ENCODE measurements at regions not wholly inside any gene's neighbourhood (a gene's known extent, or its start where the extent isn't known, plus 50 kb on each side); places are given as distances from the start of the nearest gene placed in this dataset.

DNA sequence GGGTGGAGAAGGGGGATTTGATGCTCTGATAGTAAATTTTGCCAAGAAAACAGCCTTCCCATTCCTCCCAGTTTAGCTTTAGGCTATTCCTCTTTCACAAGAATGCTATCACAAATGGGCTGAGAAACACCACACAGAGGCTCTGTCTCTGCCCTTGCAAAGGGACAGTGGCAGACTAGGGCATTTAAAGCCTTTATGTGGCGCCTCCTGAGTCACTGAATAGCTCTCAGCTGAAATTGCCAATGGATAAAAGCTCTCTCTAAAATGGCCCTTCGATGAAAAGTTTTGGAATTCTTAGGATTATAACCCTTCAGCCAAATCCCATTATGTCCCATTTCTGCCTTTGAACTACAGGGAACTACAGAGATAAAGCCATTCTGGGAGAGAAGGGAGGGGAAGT lies 1000.4 kb downstream of the ADGRL2 start:
- TF ChIP-seq CTCF (IDR thresholded peaks at IDR 0.05), result no peak
- TF ChIP-seq POLR2A (IDR thresholded peaks at IDR 0.05), result no peak

All from uterus (tissue), 2 donors.